ENCODE measurements at regions not wholly inside any gene's neighbourhood (a gene's known extent, or its start where the extent isn't known, plus 50 kb on each side); places are given as distances from the start of the nearest gene placed in this dataset.
A peak's percentile ranks its signal among the peaks of the same experiment; 100 is the strongest.

DNA sequence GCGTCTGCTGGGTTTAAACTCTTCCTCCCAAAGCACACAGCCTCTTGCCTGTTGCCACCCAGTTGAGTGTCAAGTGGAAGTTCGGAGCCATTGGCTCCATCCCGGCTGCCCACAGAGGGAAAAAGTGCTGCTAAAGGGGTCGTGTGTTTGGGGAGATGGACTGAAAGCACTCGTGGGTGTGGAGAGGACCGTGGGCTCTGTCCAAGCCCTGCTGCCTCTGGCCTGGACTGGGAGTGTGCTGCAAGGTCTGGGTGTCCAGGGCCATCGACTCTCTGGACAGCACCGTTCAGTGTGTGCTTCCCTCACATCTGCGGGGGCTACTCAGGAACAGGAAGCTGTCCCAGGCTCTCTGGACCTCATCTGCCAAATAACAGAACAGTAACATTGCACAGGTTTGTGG lies 269.3 kb downstream of the DLL1 start:
- no peak overlapping the region; the same call in 1 of the 2 replicates for H2BK12ac ChIP-seq (ENCODE audit: low read depth, low read length)

More for the DNA sequence above, 269.3 kb downstream of the DLL1 start:
- Histone ChIP-seq H3K23me2 (ENCODE audit: low read depth, low read length) (no peaks in the 10 kb centered on the region), H3K27me3 (replicated peaks in 1 of 4; ENCODE audit: control insufficient read depth in 3 of 4, extremely low read depth in 1 of 4, insufficient read depth in 3 of 4, low read length in 3 of 4) (no peaks in the 10 kb centered on the region; a peak in 2 of 7 replicates), H3K9ac (replicated peaks in 1 of 4; ENCODE audit: extremely low read depth in 1 of 4, low read depth in 3 of 4, low read length in 3 of 4) (no peak overlapping the region), H2BK15ac (ENCODE audit: low read length) (no peak overlapping the region; the same call in 1 of the 2 replicates), H3K27ac (ENCODE audit: low read depth, low read length) (no peak overlapping the region), H2AK5ac (ENCODE audit: low read depth, low read length) (no peak overlapping the region), H2BK20ac (ENCODE audit: low read length) (no peak overlapping the region), H3K4me2 (ENCODE audit: insufficient read depth in 1 of 2, low read depth in 2 of 2, low read length in 2 of 2) (no peak overlapping the region), H4K8ac (ENCODE audit: extremely low read depth, insufficient read depth, low read length) (peak overlapping the region; percentile 37; the same call in 1 of the 2 replicates), H3K36me3 (ENCODE audit: control insufficient read depth in 2 of 4, insufficient read depth in 4 of 4, low read length in 3 of 4) (no peaks in the 10 kb centered on the region), H2BK5ac (ENCODE audit: low read depth, low read length) (no peak overlapping the region), H3K14ac (ENCODE audit: insufficient read length) (no peak overlapping the region), H3K18ac (ENCODE audit: extremely low read depth, low read length) (no peak overlapping the region), H3K56ac (replicated peaks; ENCODE audit: insufficient read length, low read depth, low read length) (no peak overlapping the region), H4K20me1 (replicated peaks in 1 of 2; ENCODE audit: control insufficient read depth in 1 of 2, insufficient read depth in 2 of 2, low read length in 2 of 2) (no peaks in the 10 kb centered on the region), H3K79me2 (ENCODE audit: control insufficient read depth in 1 of 2, insufficient read depth in 2 of 2, low read length in 2 of 2) (no peaks in the 10 kb centered on the region), H3K79me1 (ENCODE audit: low read depth, low read length) (no peaks in the 10 kb centered on the region), H3K4ac (replicated peaks; ENCODE audit: insufficient read length, low read depth, low read length) (no peak overlapping the region), H3K4me1 (replicated peaks in 1 of 4; ENCODE audit: control insufficient read depth in 3 of 4, insufficient read depth in 4 of 4, low read length in 3 of 4) (peaks cover 0 to 7% (median 0%) of the 10 kb centered on the region in 4 experiments; a peak in 2 of 7 replicates), H2AFZ (ENCODE audit: low read length) (no peak overlapping the region), H3K4me3 (ENCODE audit: extremely low read depth in 1 of 4, insufficient read depth in 2 of 4, low read depth in 3 of 4, low read length in 4 of 4) (no peak overlapping the region), H3K23ac (ENCODE audit: insufficient read length) (no peak overlapping the region), H3K9me3 (ENCODE audit: insufficient read depth in 2 of 2, low read depth in 1 of 2, low read length in 1 of 2) (no peaks in the 10 kb centered on the region; a peak in 1 of 4 replicates), H2BK120ac (replicated peaks; ENCODE audit: low read depth, low read length) (no peak overlapping the region), H4K5ac (ENCODE audit: insufficient read length, low read depth, low read length) (no peak overlapping the region), H4K91ac (replicated peaks; ENCODE audit: insufficient read length, low read length) (no peak overlapping the region)
- FAIRE-seq (no peak), DNase-seq (ENCODE audit: low read depth in 1 of 2, low spot score in 2 of 2) (no peak)
- no peak for TF ChIP-seq RFX5 (IDR thresholded peaks at IDR 0.05; ENCODE audit: borderline replicate concordance, low read depth, low read length)
- ChIA-PET CTCF (ENCODE audit: partially characterized antibody) (no interaction called here), POLR2A (ENCODE audit: partially characterized antibody) (interaction anchor here (0.8 kb wide), 1 partner anchor 11 kb away, joined by 3 read pairs; no protein-coding TSS in a partner anchor)
- WGBS, 2 experiments (ENCODE audit: extremely low coverage in 1 of 2, insufficient coverage in 1 of 2, insufficient read length in 1 of 2, insufficient replicate concordance in 2 of 2, low coverage in 1 of 2, low lambda C conversion rate in 2 of 2, missing lambda C conversion rate in 1 of 2) = 88% methylated on average over 9 of the region's 9 CpGs; no CpG with 5 or more reads in 1 of the 2 experiments

All from H1 (cell line).